Retina (tissue), 1 donor: ENCODE measurements at regions not wholly inside any gene's neighbourhood (a gene's known extent, or its start where the extent isn't known, plus 50 kb on each side); places are given as distances from the start of the nearest gene placed in this dataset.
"Not testable (repeated sequence)": the region's sequence is repeated elsewhere in the genome, so short reads cannot be mapped to it uniquely, and the experiment has no call there.

ENCODE experiments used
- DNase-seq: peaks from one replicate; pipeline ENCODE4 v3.0.0-alpha.2; 2016

- DNase-seq, result no peak
Observed at GRCh38 chr10:70991140-70992124, 103.1 kb upstream of the PCBD1 start.

GRCh38 chr10:70992436-70992835 lies 104.1 kb upstream of the PCBD1 start:
- DNase-seq, result no peak

DNA sequence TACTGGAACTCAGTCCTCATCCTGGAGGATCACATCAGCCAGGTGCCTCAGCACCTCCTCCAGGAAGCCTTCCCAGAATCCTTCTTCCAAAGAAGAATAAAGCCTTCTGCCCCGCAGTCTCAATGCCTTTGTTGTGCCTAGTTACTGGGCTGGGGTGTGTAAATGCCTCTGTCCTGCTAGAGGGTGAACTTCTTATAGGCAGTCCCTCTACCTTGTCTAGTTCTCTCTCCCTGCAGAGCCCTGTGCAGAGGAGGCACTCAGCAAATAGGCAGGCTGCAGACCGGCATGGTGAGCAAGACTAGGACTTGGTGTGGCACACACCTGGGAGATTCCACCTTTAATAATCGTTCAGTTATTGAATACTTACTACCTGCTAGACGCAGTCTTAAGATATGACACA lies 104.7 kb upstream of the PCBD1 start:
- no peak for DNase-seq

GRCh38 chr10:70996549-70996948 lies 108.2 kb upstream of the PCBD1 start:
- DNase-seq, result no peak

DNA sequence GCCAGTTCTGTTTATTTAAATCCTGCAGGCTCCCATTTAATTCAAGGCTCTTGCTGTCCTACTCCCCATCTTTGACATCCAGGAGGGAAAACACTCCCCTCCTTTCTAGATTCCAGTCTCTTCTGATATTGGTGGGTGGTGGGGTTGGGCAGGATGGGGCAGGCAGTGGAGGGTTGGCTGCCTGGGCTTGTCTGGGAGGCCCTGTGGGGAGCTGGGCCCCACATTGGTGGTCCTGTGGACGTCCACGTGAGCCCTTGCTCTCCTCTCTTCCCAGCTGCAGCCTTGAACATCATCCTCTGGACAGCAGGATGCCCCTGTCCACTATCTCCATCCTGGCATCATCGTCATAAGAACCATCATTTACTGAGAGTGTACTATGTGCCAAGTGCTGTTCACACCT lies 108.9 kb upstream of the PCBD1 start:
- no peak for DNase-seq

DNA sequence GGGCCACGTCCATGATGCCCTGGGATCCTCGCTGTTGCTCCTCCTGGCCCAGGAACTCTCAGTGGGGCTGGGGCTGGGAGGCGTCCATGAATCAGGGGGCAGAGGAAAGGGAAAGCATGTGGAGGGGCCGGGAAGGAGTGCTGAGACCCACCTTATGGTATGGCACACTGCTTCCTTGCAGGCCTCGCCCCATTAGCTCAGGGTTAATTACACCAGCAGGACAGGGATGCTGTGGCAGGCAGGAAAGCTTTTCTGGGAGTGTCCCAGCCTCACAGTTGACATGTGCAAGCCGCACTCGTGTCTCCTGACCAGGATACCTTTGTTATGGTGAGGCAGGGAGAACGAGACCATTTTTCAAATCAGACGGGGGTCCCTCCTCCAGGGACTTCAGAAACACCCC lies 109.7 kb upstream of the PCBD1 start:
- DNase-seq, result no peak

DNA sequence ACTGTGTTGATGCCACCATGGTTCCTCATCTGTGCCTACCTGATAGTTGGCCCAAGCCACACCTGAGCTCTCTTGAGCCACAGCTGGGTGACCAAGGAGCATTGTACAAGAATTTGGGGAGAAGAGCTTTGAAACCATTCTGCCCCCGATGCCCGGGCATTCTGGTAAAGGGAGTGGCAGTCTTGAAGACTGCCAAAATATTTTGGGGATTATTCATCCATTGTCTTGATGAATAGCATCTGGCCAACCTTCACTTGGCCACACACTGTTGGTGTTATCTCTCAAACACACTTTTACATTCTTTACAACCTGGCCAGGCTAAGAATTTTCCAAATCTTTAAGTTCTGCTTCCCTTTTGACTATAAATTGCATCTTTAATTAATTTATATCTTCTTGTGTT lies 113.1 kb upstream of the PCBD1 start:
- no peak for DNase-seq

DNA sequence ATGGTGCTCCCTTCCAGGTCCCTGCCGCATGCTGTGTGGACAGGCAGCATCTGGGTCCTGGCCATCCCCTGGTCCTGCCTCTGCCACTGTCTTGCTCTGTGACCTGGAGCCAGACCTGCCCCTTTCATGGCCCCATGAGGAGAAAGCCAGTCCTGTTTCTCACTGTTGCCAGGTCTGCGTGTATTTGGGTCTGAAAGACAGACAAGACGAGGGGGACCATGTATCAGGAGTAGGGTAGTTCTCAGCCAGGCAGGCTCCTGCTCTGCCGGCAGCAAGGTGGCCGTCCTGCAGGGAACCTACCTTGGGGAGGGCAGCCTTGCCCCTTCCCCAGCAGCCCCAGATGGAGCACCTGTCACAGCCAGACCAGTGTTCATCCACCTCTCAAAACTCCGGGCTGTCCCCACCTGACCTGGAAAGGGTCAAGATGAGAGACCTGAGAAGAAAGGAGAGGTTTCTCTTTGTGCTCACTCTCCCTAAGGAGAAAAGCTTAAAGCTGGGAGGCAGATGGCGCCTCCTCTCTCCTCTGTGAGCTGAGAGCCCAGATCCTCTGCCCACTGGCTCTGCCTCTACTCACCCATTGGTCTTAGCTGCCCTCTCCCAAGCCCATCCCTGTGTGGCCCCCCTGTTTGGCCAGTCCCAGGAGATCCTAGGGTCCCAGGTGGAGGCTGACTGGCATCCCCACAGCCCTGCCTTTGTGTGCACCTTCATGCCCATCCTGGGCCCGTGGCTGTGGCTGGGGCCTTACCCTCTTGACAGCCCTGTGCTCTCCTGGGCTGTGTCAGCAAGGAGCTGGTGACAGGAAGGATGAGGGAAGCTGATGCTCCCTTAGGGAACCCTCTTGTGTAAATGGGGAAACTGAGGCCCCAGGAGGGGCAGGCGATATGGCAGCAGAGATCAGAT lies 116.1 kb upstream of the PCBD1 start:
- DNase-seq, result peak; percentile 32

GRCh38 chr10:71005337-71006305 lies 117.3 kb upstream of the PCBD1 start:
- DNase-seq, result no peak

GRCh38 chr10:71006506-71006905 lies 118.1 kb upstream of the PCBD1 start:
- DNase-seq, result peak; percentile 59

GRCh38 chr10:71007516-71007915 lies 119.2 kb upstream of the PCBD1 start:
- DNase-seq, result no peak

- DNase-seq, result no peak
Observed at GRCh38 chr10:71008150-71008549, 119.8 kb upstream of the PCBD1 start.

DNA sequence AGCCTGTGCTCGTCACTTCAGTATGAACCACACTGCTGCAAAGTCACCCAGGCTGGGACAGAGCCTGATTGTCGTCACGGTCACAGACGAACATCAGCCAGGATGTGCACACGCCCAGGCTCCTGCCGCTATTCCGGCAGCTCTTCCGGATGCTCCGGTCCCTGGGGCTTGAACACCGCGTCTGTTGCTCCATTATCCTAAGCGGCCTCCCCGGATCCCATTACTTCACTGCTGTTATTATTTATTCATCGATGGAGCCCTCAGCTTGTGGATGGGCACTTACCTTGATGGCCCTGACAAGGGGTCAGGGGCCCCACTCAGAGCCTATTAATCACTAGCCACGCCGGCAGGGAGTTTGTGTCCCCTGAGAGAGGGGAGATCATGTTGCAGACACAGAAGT lies 120.8 kb upstream of the PCBD1 start:
- peak; percentile 55 for DNase-seq

- no peak for DNase-seq
Observed at GRCh38 chr10:71010730-71011129, 122.4 kb upstream of the PCBD1 start.

- DNase-seq, result no peak
Observed at GRCh38 chr10:71011141-71011540, 122.8 kb upstream of the PCBD1 start.

DNA sequence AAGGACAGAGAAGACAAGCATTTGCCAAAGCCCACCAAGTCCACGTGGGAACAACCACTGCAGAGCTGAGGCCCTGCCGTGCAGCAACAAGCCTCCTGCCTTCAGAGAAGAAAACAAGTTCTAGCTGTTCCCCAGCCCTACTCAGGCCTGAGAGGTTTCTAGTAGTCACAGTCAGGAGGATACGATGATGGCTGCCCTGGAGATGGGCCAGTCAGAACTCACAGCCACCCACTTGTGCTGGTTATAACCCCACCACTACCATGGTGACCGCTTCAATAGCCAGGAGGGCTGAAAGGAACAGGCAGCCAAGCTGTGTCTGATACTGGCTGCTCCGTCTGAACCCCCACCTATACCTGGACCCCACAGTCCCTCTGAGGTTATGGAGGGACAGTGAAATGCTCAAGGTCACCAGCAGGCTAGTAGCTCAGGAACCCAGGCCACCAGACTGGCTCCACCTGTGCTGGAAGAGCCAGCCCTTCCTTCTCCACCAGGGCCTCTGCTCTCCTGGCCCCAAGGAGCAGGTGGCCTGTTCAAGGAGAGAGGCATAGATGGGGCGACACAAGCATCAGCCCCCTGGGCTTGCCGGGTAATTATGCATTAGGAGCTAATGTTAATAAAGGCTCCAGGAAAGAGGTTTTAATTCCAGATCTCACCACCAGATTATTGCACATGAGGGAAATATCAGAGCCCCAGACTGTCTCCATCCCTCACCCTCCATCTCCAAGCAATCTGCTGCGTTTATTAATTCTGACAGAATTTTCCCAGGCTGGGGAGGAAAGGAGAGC lies 125.8 kb upstream of the PCBD1 start:
- no peak for DNase-seq

DNA sequence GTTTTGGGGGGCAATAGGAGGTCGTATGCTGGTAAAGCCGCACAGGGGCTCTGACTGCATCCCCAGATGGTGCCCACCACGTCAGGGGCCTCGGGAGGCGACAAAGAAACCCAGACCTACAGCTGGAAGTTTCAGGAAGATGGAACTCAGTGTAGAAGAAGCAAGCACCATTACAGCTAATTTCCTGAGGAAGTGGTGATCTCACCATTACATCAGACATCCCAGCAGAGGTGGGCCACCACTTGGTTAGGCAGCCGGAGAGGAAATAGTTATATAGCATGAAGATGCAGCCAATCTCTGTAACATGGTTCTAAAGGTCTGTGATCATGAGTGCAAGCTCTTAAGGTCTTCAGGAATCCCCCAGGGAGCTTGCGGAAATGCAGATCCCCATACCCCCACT lies 127.3 kb upstream of the PCBD1 start:
- DNase-seq, result no peak

DNA sequence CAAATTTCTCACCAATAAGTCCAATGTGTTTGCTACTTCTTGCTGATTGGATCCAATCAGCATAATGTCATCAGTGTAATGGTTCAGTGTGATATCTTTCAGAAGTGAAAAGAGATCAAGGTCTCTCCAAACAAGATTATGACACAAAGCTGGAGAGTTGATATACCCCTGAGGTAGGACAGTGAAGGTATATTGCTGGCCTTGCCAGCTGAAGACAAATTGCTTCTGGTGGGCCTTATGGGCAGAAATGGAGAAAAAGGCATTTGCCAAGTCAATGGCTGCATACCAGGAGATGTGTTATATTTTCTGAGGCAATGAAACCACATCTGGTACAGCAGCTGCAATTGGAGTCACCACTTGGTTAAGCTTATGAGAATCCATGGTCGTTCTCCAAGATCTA lies 131.7 kb upstream of the PCBD1 start:
- DNase-seq, result not testable (repeated sequence)

- no peak for DNase-seq
Observed at GRCh38 chr10:71021402-71021801, 133.0 kb upstream of the PCBD1 start.

- DNase-seq, result no peak
Observed at GRCh38 chr10:71023704-71024283, 135.4 kb upstream of the PCBD1 start.

GRCh38 chr10:71024490-71024889 lies 136.1 kb upstream of the PCBD1 start:
- DNase-seq, result no peak
